ENCODE measurements at regions not wholly inside any gene's neighbourhood (a gene's known extent, or its start where the extent isn't known, plus 50 kb on each side); places are given as distances from the start of the nearest gene placed in this dataset.
"Not testable (repeated sequence)": the region's sequence is repeated elsewhere in the genome, so short reads cannot be mapped to it uniquely, and the experiment has no call there.

GRCh38 chr11:112705148-112705547, 256.1 kb upstream of the NCAM1 start:
- Mint-ChIP-seq H3K27me3 (ENCODE audit: insufficient read depth) (no peaks in the 10 kb centered on the region), H3K4me3 (no peak overlapping the region), H3K27ac (no peak overlapping the region), H3K36me3 (ENCODE audit: low read depth) (no peaks in the 10 kb centered on the region), H3K4me1 (ENCODE audit: low read depth) (no peaks in the 10 kb centered on the region), H3K9me3 (peaks cover 31% of the 10 kb centered on the region)
- TF ChIP-seq CTCF (IDR thresholded peaks at IDR 0.05): no peak
- DNase-seq: no peak

GRCh38 chr11:112706863-112707262, 254.4 kb upstream of the NCAM1 start:
- Mint-ChIP-seq H3K4me3 (no peak overlapping the region), H3K27ac (no peak overlapping the region), H3K4me1 (ENCODE audit: low read depth) (no peaks in the 10 kb centered on the region), H3K27me3 (ENCODE audit: insufficient read depth) (no peaks in the 10 kb centered on the region), H3K9me3 (peaks cover 28% of the 10 kb centered on the region), H3K36me3 (ENCODE audit: low read depth) (no peaks in the 10 kb centered on the region)
- DNase-seq: no peak
- no peak for TF ChIP-seq CTCF (IDR thresholded peaks at IDR 0.05)

- DNase-seq: not testable (repeated sequence)
Measured at GRCh38 chr11:112714340-112714739, 246.9 kb upstream of the NCAM1 start.

DNA sequence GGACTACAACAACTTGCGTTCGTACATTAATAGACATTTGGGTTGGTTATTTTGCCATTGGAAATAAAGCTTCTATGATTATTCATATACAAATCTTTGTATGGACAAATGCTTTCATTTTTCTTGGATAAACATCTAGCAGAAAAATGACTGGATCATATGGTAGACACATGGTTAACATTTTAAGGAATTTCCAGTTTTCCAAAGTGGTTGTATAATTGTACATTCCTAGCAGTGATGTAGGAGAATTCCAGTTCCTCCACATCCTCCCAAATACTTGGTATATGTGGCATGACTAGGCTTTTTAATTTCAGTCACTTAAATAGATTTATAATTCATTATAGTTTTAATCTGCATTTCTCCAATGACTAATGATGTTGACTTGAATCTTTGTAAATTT, 246.2 kb upstream of the NCAM1 start:
- no peaks in the 10 kb centered on the region for H3K4me1 Mint-ChIP-seq (ENCODE audit: low read depth)
- H3K4me3 Mint-ChIP-seq: no peak overlapping the region
- no peaks in the 10 kb centered on the region for H3K36me3 Mint-ChIP-seq (ENCODE audit: low read depth)
- peaks cover 34% of the 10 kb centered on the region for H3K9me3 Mint-ChIP-seq
- no peak overlapping the region for H3K27ac Mint-ChIP-seq
- no peaks in the 10 kb centered on the region for H3K27me3 Mint-ChIP-seq (ENCODE audit: insufficient read depth)
- TF ChIP-seq CTCF (IDR thresholded peaks at IDR 0.05): no peak
- no peak for DNase-seq

More at GRCh38 chr11:112714340-112714739, 246.9 kb upstream of the NCAM1 start:
- not testable (repeated sequence) for H3K4me1 Mint-ChIP-seq (ENCODE audit: low read depth); H3K4me3 Mint-ChIP-seq; H3K27ac Mint-ChIP-seq; H3K27me3 Mint-ChIP-seq (ENCODE audit: insufficient read depth); H3K36me3 Mint-ChIP-seq (ENCODE audit: low read depth)
- H3K9me3 Mint-ChIP-seq: peaks cover 42% of the 10 kb centered on the region

GRCh38 chr11:112718483-112718882, 242.7 kb upstream of the NCAM1 start:
- TF ChIP-seq CTCF (IDR thresholded peaks at IDR 0.05): no peak
- Mint-ChIP-seq H3K4me1 (ENCODE audit: low read depth) (no peaks in the 10 kb centered on the region), H3K4me3 (no peak overlapping the region), H3K9me3 (peaks cover 52% of the 10 kb centered on the region), H3K27ac (no peak overlapping the region), H3K36me3 (ENCODE audit: low read depth) (no peaks in the 10 kb centered on the region), H3K27me3 (ENCODE audit: insufficient read depth) (no peaks in the 10 kb centered on the region)
- DNase-seq: no peak

- no peak overlapping the region for H3K4me3 Mint-ChIP-seq
- DNase-seq: no peak
- no peak for TF ChIP-seq CTCF (IDR thresholded peaks at IDR 0.05)
- H3K4me1 Mint-ChIP-seq (ENCODE audit: low read depth): no peaks in the 10 kb centered on the region
- H3K27ac Mint-ChIP-seq: no peak overlapping the region
- peaks cover 58% of the 10 kb centered on the region for H3K9me3 Mint-ChIP-seq
- no peaks in the 10 kb centered on the region for H3K27me3 Mint-ChIP-seq (ENCODE audit: insufficient read depth)
- no peaks in the 10 kb centered on the region for H3K36me3 Mint-ChIP-seq (ENCODE audit: low read depth)
Measured at GRCh38 chr11:112719736-112720525, 241.3 kb upstream of the NCAM1 start.

Measured in HFFc6 (cell line).